Bronchial epithelial cell (primary cell): ENCODE measurements at regions not wholly inside any gene's neighbourhood (a gene's known extent, or its start where the extent isn't known, plus 50 kb on each side); places are given as distances from the start of the nearest gene placed in this dataset.
"Not testable (repeated sequence)": the region's sequence is repeated elsewhere in the genome, so short reads cannot be mapped to it uniquely, and the experiment has no call there.

Experiments used
- DNase-seq: peaks from one replicate; pipeline ENCODE4 v3.0.0-alpha.2; 2010; ENCODE audit warnings: low read depth
- FAIRE-seq: peaks from 2 replicates; lab custom pipeline; 2011; peaks lifted over from hg19 to GRCh38; lab: Jason Lieb, UNC
- H3K27me3 ChIP-seq: 2 replicates; pipeline ENCODE4 v1.5.1; 2011; ENCODE audit warnings: low read length; ENCODE audit not compliant: control insufficient read depth, insufficient read depth
- H3K36me3 ChIP-seq: 2 replicates; pipeline ENCODE4 v1.5.1; 2011; ENCODE audit warnings: low read length; ENCODE audit not compliant: control insufficient read depth, insufficient read depth
- H3K4me3 ChIP-seq: 2 replicates; pipeline ENCODE4 v1.5.1; 2011; ENCODE audit warnings: mild to moderate bottlenecking, low read depth, low read length, control low read depth
- CTCF ChIP-seq: IDR thresholded peaks from 2 replicates; pipeline ENCODE4 v1.5.1; 2011; ENCODE audit warnings: mild to moderate bottlenecking, moderate library complexity, low read length, control low read depth, inconsistent platforms; ENCODE audit not compliant: insufficient read depth, severe bottlenecking

DNA sequence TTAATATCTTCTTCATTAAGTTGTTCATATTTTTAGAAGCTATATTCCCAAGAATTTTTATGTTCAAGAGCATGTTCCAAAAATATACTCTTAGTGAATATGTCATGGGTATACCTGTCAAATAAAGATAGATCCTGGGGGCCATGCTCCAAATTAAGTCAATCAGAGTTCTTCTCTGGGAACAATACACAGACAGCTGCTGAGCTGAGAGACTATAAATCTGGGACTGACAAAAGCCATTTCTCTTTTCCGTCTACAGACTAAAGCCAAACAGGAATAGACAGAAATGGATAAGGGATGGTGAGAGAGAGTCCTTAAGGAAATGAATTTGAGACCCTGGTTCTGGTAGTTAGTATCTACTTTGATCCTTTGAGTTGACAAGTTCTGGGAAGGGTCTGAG is 465.1 kb upstream of the RASGRP1 start:
- Histone ChIP-seq H3K27me3 (no peaks in the 10 kb centered on the region), H3K36me3 (no peaks in the 10 kb centered on the region), H3K4me3 (no peak overlapping the region)
- no peak for FAIRE-seq
- no peak for TF ChIP-seq CTCF
- no peak for DNase-seq

GRCh38 chr15:39030291-39031070 is 465.9 kb upstream of the RASGRP1 start:
- no peak for TF ChIP-seq CTCF
- H3K27me3 ChIP-seq = no peaks in the 10 kb centered on the region
- DNase-seq = peak; percentile 6
- no peaks in the 10 kb centered on the region for H3K36me3 ChIP-seq
- FAIRE-seq = no peak
- H3K4me3 ChIP-seq = no peak overlapping the region

DNA sequence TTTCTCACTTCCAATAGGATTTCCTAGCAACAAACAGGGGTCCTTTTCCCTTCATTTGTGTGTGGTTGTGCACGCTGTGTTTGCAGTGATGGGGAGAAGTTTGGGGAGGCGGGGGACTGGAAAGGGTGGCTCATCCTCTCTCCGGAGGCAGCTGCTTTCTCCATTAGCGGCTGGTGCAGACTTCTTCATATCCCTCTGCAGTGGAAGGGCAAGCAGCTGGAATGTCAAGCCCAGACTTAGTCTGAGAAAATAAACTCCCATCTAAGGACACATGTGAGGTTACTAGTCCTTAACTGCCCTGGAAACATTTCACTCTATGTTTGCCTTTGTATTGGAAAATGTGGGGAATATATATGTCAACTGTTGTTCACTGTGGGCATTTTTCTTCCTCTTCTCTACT is 467.0 kb upstream of the RASGRP1 start:
- Histone ChIP-seq H3K27me3 (no peaks in the 10 kb centered on the region), H3K36me3 (no peaks in the 10 kb centered on the region), H3K4me3 (no peak overlapping the region)
- FAIRE-seq (no peak), DNase-seq (no peak)
- no peak for TF ChIP-seq CTCF

DNA sequence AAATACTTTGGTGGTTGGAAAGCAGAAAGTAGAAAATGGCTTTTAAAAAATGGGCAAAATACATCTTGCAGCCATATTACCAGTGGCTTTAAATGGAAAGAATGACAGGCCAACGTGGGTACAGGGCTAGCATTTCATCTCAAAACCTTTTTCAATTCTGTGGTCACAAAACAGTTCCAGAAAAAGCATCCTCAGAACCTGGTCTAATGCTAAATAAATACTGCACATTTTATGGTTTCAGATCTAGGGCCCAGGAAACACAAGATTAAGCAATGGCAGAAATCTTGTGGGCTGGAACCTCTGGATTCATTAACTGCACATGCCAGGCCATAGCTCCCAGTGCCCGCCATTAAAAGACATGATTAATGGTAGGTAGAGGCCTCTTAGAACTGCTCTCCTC is 470.2 kb upstream of the RASGRP1 start:
- no peak for TF ChIP-seq CTCF
- Histone ChIP-seq H3K36me3 (no peaks in the 10 kb centered on the region), H3K4me3 (no peak overlapping the region), H3K27me3 (no peaks in the 10 kb centered on the region)
- DNase-seq (no peak), FAIRE-seq (no peak)

GRCh38 chr15:39037611-39038010 is 473.0 kb upstream of the RASGRP1 start:
- not testable (repeated sequence) for H3K36me3 ChIP-seq, H3K4me3 ChIP-seq, H3K27me3 ChIP-seq, FAIRE-seq, DNase-seq

DNA sequence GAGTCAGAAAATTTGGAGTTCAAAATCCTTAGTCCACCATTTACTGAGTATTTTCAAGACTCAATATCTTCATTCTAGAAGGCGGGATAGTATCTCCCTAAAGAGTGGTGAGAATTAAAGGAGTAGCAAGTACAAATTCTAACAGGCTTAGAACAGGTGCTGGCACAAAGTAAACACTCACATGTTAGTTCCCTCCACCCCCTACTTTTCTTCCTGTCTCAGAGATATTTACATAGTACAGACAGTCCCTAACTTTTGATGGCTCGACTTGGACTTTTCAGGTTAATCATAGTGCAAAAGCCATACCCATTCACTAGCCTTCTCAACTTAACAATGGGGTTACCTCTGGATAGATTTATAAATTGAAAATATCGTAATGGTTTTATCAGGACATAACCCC is 476.2 kb upstream of the RASGRP1 start:
- FAIRE-seq = no peak
- H3K27me3 ChIP-seq = no peaks in the 10 kb centered on the region
- no peak for TF ChIP-seq CTCF
- H3K36me3 ChIP-seq = no peaks in the 10 kb centered on the region
- no peak overlapping the region for H3K4me3 ChIP-seq
- DNase-seq = no peak
